IMR-90 (cell line): ENCODE measurements at regions not wholly inside any gene's neighbourhood (a gene's known extent, or its start where the extent isn't known, plus 50 kb on each side); places are given as distances from the start of the nearest gene placed in this dataset.
A peak's percentile ranks its signal among the peaks of the same experiment; 100 is the strongest.

Source experiments
- BHLHE40 ChIP-seq: fragments of 150-350 bp; IDR thresholded peaks from 2 replicates; pipeline ENCODE4 v1.6.1; 2016; ENCODE audit warnings: mild to moderate bottlenecking, low read depth, low read length
- CEBPB ChIP-seq: IDR thresholded peaks from 2 replicates; pipeline ENCODE4 v1.6.1; 2012; ENCODE audit warnings: low read depth, low read length, improper control_type of control experiment
- CHD1 ChIP-seq: IDR thresholded peaks from 2 replicates; pipeline ENCODE4 v1.6.1; 2012; ENCODE audit warnings: low read depth, low read length, improper control_type of control experiment
- FOS ChIP-seq: fragments of 150-350 bp; IDR thresholded peaks from 2 replicates; pipeline ENCODE4 v1.6.1; 2016; ENCODE audit warnings: low read depth, low read length
- MAZ ChIP-seq: IDR thresholded peaks from 2 replicates; pipeline ENCODE4 v1.6.1; 2012; ENCODE audit warnings: low read depth, mild to moderate bottlenecking, low read length, improper control_type of control experiment, moderate library complexity, borderline replicate concordance
- MXI1 ChIP-seq: IDR thresholded peaks from 2 replicates; pipeline ENCODE4 v1.6.1; 2012; ENCODE audit warnings: low read depth, mild to moderate bottlenecking, low read length, moderate library complexity, borderline replicate concordance
- POLR2A ChIP-seq: IDR thresholded peaks from 2 replicates; pipeline ENCODE4 v1.6.1; 2012; ENCODE audit warnings: mild to moderate bottlenecking, low read depth, low read length
- RAD21 ChIP-seq: IDR thresholded peaks from 2 replicates; pipeline ENCODE4 v1.6.1; 2012; ENCODE audit warnings: low read length, improper control_type of control experiment
- RCOR1 ChIP-seq: IDR thresholded peaks from 2 replicates; pipeline ENCODE4 v1.6.1; 2012; ENCODE audit warnings: mild to moderate bottlenecking, low read length, improper control_type of control experiment; ENCODE audit not compliant: insufficient replicate concordance
- RFX5 ChIP-seq: IDR thresholded peaks from 2 replicates; pipeline ENCODE4 v1.8.0; 2012; ENCODE audit warnings: low read depth, mild to moderate bottlenecking, low read length, moderate library complexity
- SMC3 ChIP-seq: fragments of 150-350 bp; IDR thresholded peaks from 2 replicates; pipeline ENCODE4 v1.6.1; 2016; ENCODE audit warnings: low read depth, mild to moderate bottlenecking, antibody characterized with exemption, low read length, moderate library complexity
- TF ChIP-seq, protein P1 (sequence below): conservative IDR thresholded peaks from 2 replicates; pipeline ENCODE4 v1.5.1; 2012; ENCODE audit warnings: mild to moderate bottlenecking, low read depth, low read length, improper control_type of control experiment
- TF ChIP-seq, protein P2 (sequence below): fragments of 150-350 bp; IDR thresholded peaks from 2 replicates; pipeline ENCODE4 v1.6.1; 2016; ENCODE audit warnings: low read depth, mild to moderate bottlenecking, low read length, moderate library complexity, borderline replicate concordance
- TF ChIP-seq, protein P3 (sequence below): fragments of 150-350 bp; IDR thresholded peaks from 2 replicates; pipeline ENCODE4 v1.6.1; 2017; ENCODE audit warnings: mild to moderate bottlenecking, antibody characterized with exemption, low read length, low read depth

DNA sequence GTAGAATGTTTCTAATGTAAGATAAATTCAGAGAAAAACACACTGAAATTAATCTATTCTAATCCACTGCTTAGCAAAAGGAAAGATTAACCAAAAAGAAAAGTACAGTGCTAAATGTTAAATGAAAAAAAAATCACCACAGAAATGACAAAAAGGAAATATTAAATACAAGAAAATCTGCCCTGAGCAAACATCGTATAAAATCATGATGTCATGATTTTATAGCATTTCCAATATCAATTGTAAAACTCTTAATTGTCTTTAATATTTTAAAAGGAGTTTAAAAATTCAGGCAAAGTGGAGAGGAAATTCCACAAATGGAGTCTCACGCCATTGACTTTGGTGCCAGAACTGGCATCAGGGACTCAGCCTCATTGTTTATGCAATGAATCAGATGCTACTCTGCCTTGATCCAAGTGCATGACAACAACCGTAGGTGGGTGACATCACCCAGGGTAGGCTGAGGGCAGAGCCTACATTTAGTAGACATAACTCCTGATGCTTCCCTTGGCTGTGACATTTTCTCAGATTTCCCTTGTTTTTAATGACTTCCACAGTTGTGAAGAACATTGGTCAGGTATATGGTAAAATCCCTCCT is 696.8 kb downstream of the SEMA5A start:
- TF ChIP-seq POLR2A, result no peak
- TF ChIP-seq, protein P1, sequence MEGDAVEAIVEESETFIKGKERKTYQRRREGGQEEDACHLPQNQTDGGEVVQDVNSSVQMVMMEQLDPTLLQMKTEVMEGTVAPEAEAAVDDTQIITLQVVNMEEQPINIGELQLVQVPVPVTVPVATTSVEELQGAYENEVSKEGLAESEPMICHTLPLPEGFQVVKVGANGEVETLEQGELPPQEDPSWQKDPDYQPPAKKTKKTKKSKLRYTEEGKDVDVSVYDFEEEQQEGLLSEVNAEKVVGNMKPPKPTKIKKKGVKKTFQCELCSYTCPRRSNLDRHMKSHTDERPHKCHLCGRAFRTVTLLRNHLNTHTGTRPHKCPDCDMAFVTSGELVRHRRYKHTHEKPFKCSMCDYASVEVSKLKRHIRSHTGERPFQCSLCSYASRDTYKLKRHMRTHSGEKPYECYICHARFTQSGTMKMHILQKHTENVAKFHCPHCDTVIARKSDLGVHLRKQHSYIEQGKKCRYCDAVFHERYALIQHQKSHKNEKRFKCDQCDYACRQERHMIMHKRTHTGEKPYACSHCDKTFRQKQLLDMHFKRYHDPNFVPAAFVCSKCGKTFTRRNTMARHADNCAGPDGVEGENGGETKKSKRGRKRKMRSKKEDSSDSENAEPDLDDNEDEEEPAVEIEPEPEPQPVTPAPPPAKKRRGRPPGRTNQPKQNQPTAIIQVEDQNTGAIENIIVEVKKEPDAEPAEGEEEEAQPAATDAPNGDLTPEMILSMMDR, result no peak
- TF ChIP-seq RFX5, result no peak
- no peak for TF ChIP-seq CHD1
- peak; percentile 48; the same call in 1 of the 2 replicates for TF ChIP-seq CEBPB
- TF ChIP-seq, protein P2, sequence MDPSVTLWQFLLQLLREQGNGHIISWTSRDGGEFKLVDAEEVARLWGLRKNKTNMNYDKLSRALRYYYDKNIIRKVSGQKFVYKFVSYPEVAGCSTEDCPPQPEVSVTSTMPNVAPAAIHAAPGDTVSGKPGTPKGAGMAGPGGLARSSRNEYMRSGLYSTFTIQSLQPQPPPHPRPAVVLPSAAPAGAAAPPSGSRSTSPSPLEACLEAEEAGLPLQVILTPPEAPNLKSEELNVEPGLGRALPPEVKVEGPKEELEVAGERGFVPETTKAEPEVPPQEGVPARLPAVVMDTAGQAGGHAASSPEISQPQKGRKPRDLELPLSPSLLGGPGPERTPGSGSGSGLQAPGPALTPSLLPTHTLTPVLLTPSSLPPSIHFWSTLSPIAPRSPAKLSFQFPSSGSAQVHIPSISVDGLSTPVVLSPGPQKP, result no peak
- peak; percentile 49; the same call in 1 of the 2 replicates for TF ChIP-seq FOS
- TF ChIP-seq, protein P3, sequence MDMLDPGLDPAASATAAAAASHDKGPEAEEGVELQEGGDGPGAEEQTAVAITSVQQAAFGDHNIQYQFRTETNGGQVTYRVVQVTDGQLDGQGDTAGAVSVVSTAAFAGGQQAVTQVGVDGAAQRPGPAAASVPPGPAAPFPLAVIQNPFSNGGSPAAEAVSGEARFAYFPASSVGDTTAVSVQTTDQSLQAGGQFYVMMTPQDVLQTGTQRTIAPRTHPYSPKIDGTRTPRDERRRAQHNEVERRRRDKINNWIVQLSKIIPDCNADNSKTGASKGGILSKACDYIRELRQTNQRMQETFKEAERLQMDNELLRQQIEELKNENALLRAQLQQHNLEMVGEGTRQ, result no peak
- TF ChIP-seq SMC3, result no peak
- TF ChIP-seq RAD21, result no peak
- no peak for TF ChIP-seq RCOR1
- no peak for TF ChIP-seq MAZ
- no peak for TF ChIP-seq MXI1
- peak; percentile 44; the same call in 1 of the 2 replicates for TF ChIP-seq BHLHE40
